ENCODE measurements at regions not wholly inside any gene's neighbourhood (a gene's known extent, or its start where the extent isn't known, plus 50 kb on each side); places are given as distances from the start of the nearest gene placed in this dataset.

DNA sequence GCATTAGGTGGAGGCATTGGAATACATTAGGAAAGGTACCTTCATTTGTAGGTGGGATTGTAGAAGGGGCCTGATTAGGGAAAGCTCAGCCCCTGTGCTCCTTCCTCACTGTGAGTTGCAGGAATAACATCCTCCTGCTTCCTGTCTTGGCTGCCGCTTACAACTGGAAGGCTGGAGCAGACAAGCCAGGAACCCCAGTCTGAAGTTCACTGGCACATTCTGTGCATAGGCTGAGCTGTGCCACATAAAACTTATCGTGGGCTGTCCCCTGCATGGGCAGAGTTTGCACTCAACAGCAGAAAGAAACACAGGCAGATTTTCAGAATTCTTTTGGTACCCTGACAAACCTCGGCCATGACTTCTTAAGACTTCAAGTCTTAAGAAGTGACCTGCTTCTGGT is 200.1 kb downstream of the SALL1 start:
- no peak for DNase-seq

DNA sequence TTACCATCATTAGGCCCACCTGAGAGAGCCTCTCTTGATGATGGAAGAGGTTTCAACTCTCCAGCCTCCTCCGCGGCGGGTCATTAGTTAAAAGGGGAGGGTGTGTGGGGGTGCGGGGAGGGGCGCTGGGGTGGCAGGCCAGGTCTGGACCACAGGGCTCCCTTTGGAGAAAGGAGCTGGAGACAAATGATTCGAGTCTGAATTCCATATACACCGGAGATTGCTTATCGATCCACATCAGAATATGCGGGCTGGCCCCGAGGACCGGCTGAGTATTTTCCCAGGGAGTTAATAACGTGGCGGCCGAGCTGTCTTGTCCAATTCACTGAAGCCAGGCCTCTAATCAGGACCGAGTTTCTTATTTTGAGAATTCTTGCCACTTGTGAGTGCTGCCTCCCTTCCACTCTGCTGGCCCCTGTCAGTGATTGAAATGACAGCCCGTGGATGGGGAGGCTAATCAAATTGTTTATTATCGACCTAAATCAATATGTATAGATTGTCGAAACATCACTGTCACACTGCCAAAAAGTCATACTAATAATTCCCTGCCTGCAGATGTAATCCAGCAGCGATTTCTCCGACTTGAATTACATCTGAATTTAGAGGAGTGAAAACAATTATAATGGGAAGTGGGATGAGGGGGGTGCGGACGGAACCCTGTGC is 202.7 kb downstream of the SALL1 start:
- DNase-seq = no peak

DNA sequence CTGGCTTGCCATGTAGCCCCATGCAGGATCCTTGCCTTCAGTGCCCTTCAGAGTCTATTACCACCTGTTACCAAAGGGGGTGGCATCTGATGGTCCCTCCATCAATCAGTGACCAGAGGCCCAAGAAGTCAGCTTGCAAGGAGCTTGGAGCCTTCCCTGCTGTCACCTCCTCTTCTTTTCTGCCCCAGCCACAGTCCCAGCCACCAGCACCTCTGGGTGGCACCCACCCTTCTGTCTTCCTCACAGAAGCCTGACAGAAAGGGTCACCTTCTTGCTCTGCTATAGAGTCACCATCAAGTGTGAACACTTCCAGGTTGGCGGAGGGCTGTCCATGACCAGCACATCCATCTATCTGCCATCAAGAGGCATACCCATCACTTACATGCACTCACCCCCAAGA is 203.2 kb downstream of the SALL1 start:
- no peak for DNase-seq

DNA sequence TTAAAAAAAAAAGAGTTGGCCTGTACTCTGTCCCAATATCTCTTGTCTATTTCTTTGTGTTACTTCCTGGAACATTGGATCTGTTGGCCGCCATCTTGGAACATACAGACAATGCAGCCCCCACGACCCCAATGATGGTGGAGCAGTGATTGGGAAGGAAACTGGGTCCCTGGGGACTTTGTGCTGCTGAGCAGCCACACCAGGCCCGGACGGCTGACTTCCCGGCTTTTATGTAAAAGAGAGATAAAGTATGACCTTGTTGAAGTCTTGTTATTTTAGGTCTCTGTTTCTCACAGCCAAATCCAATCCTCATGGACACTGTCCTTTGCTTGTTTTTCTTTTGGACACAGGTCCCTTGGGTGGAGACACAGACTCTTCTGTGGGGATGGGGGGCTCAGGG is 204.5 kb downstream of the SALL1 start:
- DNase-seq = no peak

DNA sequence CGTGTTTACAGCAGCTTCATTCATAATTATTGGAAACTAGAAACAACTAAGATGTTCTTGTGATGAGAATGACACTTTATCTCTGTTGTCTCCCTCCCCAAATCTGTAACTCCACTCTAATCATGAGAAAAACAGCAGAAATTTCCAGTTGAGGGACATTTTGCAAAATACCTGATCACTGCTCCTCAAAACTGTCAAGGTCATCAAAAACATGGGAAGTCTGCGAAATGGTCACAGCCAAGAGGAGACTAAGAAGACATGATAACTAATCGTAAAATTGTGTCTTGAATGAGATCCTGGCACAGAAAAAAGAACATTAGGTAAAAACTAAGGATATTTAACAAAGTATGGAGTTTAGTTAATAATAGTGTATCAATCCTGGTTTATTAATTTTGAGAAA is 204.2 kb downstream of the CYLD start:
- DNase-seq = no peak

DNA sequence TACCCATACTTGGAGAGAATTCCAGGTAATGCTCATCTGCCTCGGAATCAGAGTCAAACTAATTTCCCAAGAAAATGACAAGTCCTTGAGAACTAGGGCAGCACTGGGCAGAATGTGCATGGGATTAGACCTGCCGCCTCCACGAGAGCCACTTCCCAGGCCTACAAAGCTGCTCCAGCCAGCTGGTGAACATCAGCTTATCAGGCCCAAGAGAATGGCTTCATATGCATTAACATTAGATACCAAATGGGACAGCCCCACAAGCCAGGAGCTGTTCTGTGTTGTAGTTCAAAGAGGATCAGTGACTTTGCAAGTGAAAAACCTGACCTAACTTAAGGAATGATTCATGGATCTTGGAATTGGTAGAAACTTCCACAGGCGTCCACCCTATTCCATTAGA is 203.3 kb downstream of the CYLD start:
- DNase-seq = no peak

DNA sequence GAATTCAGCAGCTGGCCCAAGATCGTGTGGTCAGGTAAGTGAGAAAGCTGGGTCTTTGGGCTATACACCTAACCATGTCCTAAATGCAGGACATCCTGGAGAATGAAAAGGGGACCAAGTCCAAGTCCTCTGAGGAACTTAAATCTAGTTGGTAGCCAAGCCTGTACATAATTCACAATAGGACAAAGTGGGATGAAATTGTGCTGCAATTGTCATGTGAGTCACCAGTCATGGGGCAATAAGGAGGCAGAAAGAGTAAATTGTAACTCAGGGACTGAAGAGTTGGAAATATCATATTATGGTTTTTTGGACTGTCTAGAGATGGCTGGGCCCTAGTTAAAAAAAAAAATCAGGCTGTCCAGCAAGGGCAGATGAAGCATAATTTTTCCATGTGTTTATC is 202.6 kb downstream of the CYLD start:
- DNase-seq = no peak

DNA sequence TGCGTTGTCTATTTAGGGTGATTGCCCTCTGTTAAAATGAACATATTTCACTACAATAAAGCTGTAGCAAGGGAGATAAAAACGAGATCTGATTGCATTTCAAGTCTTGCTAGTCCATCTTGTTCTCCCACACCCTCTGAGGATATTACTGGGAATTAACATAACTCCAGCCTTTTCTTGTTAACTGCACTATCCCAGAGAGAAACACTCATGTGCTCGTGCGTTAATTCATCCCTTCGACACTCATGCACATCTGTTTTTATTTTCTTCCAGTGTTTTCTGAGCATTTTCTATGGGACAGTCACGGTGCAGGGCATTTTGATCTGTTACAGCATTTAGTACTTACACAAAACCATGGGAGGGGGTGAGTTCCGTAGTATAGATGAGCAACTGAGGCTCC is 202.1 kb downstream of the CYLD start:
- no peak for DNase-seq

DNA sequence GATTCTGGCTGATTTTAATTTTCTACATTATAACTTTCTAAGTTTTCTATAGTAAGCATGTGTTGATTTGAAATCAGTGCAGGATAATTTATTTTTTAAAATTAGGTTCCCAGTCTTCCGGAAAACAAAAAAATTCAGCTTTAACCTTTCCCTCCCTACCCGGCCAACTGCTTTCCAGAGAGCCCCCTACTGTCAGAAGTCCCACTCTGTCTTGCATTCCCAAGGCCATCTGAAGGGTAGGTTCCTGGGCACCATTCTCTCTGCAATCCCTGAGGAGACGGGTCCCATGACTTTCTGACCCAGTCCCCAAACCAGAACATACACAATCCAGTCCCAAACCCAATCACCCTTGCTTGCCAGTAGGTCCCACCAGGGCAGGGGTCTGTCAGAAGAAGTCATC is 200.3 kb downstream of the CYLD start:
- DNase-seq = no peak

DNA sequence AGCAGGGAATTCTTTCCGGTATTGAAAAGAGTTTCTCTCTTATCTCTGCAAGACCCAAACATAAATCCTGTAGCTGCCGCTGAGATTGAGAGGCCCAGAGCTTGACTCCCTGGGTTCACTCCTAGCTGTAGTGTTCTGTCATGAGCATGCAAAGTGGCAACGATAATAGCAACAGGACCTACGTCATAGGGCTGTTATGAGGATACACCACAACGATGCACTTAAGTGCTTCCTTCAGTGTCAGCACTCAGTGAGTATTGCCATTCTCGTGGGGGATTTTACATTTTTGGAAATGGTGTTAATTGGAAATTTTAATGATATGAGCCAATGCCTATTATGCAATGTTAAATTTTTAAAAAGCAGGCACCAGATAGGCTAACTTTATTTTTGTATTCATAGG is 199.8 kb downstream of the CYLD start:
- DNase-seq = no peak

DNA sequence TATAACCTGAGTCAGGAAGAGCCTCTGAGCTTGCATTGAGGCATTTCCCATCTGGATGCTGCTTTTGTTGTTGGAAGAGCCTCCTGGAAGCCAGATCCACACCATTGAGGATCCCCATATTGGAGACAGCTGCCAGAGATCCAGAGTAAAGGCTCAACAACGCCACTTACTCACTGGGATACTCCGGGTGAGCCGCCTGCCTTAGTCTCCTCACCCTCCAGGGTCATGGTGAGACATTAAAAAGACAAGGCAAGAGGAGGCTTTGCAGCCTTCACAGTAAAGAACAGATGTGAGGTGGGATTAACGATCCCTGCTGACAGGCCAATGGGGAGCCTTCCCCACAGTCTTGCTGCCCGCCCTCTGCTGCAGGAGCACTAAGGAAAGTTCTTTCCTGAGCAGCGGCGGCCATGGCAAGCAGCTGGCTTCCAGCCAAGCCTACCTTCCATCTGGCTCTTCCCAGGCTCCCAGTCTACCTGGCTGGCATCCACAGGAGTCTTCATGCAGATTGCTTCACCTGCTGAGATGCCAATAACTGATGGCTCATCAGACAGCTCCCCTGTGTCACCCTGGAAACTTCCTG is 198.5 kb downstream of the CYLD start:
- DNase-seq = no peak

DNA sequence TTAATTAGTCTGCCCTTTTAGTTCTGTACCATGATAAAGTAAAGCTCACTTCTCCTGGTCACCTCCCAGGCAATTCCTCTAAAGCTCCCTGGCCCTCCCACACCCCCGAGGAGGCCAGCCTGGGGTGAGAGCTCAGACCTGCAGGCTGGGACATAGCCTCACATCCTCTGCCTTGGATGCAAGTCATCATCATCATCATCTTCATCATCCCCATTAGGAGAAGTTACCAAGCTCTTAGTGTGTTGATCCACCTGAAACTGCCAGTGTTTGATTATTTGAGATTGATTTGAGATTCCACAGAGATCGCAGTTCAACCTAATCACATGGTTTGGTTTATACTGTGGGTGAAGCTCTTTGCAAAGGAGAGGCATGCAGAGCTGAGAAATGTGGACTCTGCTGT is 197.5 kb downstream of the CYLD start:
- no peak for DNase-seq

DNA sequence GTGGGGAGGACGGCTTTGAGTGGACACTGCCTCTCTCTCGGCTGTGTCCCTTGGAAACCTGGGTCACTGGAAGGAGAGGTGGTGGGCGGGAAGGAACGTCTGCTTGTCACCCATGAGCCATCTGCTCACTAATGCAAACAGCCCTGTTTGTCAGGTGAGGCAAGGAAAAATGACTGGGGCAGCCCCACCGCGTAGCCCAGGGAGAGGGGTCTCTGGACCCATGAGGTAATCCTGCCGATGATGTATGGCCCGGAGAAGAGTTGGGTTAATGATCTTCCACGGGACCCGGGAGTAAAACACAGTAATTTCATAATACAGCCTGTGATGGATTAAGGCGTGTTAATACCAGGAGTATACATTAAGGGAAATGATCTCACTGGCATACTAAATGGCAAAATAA is 197.0 kb downstream of the CYLD start:
- DNase-seq = no peak

DNA sequence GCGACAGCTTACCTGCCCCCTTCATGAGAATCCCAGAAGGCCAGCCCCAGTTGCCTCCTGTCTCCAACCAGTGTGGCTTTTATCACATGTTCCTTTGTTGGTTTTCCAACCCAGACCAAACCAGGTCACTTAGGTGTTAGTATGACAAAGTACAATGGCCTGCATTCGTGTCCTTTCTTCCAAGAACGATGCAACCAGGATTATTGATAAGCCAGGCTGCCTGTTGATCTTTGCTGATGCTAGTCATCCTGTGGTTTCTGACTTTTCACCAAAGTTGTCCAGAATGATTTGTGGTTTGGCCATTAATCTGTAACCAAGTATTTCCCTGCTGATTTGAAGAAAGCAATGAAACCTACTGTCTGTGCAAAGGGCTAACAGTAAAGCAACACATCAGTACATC is 191.4 kb downstream of the CYLD start:
- no peak for DNase-seq

DNA sequence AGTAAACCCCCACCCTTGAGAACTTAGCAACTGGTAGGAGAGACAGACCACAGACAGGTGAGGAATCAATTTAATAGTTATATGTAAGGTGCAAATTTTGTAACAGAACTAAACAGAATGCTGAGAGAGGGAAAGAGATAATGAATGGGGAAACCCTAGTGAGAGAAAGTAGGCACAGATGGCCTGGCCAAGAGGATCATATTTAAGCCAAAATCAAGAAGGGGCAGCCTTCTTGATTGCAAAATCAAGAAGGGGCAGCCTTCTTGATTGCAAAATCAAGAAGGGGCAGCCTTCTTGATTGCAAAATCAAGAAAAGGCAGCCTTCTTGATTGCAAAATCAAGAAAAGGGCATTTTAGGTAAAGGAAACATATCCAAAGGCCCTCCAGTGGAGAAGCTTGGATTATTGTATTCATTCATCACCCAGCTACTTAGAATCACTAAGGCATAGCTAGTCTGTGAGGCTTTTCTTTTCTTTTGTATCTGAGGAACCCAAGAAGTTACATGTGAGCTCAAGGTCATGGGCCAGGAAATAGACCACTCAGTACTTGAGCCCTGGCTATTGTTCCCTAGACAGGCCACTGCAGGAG is 190.6 kb downstream of the CYLD start:
- no peak for DNase-seq

DNA sequence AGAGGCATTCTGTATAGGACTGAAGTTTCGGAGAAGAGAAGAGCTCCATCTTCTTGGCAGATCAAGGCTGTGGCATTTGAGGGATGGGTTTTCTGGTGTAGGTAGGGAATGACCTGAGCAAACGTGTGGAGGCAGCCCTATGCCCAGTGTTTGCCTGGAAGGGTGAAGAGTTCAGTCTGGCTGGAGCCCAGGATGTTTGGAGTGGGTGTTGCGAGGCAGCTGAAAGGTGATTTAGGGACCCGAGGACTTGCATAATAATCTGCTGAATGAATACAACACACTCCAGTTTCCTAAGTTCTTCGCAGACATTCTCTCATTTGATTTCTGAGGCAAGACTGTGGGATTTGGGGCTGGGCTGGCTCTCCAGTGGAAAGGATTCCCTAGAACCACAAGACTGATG is 186.2 kb downstream of the CYLD start:
- no peak for DNase-seq

DNA sequence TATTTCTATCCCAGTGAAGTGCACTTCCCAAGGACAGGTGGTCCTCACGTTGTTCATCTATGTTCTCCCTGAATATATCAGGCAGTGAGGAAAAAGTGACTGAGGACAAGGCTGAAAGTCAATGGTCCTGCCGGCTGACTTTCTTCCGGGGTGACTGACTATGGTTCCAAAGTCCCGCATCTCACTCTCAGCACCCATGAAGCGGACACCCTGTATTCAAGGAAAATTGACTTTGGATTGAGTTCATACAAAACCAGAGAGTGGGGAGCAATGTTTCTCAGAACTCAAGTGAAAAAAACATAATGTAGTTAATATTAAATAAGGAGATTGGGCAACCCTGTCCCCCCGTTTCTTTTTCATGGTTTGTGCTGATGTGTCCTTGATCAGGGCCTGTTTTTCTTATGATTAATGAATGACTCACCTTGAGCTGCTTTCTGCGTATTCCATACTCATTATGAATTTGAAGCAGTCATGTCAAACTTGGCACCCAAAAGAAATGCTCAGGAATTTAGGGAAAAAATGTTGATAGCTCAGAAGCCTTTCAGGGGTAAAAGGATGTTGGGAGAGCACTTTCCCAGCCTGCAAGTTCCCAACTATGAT is 184.0 kb downstream of the CYLD start:
- no peak for DNase-seq

DNA sequence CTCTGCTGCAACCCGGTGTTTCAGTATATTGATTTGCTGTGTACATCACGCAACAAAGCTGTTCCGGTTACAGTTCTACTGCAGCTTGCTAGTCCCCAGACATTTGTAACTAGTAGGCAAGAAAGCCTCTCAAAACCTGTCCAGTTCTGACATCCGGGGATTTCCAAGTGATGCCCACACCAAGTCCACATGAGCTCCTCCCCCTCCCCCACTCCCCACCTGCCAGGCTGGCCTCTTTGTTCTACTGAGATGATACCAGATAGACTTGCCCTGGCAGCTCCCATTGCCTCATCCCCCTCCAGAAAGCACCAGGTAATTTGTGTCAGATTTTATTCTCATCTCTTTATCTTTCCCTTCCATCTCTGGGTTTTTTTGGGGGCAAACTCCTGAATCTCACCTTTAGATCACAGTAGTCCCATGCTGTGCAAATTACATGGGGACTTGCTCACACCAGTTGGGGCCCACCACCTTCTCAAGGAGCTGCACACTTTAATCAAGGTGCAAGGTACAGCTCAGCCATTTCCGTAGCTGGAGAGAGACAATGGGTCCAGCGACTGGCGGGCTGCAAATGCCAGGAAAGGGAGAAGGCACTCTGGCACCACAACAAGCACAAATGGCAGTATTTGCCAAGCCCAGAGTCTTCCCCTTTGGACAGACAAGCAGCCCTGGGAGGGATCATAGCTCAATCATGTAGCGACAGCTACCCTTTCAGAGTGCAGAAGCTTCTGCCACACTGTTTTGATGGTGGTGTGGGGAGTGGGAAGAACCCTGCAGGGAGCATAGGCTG is 183.1 kb downstream of the CYLD start:
- no peak for DNase-seq

DNA sequence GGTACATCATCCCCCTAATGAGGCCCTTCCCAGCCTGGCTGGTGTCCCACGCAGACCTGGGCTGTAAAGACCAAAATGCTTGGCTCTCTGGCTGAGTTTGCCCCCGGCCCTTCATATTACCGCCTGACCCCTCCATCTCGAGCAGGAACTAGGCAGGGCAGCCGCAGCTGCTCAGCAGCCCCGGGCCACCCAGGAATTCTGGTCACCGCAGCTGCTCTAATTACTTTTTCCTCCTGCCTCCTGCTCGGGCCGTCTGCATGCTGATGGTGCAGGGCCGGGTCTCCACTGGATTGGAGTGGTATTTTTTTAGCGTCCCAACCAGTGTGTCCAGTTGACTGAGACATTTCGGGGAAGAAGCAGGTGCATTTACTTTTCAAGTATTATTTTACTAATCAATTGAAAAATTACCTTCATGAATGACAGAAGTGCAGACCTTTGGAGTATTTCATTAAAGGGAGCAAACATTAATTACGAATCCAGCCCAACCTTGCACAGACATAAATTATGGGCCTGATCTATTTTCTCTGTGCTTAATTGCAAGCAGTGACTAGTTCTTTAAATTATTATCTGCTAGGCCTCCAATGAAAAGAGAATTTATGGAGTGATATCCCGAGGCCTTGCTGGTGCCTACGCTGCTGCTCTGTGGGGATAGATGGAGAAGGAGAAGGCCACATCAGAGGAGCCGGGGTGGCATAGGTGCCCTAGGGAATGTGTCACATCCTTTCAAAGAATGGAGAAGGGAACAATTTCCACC is 176.2 kb downstream of the CYLD start:
- no peak for DNase-seq

DNA sequence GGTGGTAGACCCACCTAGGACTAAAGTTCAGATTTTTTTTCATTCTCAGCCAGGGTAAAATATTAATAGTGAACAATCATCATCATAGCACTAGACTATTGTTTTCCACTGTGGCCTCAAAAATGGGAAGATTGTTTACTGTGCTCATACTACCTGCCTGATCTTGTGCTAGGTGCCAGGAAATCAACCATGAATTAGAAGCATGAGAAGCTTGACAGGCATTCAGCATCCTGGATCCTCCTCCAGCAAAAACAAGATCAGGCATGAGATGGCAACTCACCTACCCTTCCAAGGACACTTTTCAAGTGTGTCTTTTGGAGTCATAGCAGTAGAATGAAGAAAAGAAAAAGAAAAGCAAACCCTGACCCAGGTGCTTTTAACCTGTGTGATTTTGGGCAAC is 174.2 kb downstream of the CYLD start:
- no peak for DNase-seq

DNA sequence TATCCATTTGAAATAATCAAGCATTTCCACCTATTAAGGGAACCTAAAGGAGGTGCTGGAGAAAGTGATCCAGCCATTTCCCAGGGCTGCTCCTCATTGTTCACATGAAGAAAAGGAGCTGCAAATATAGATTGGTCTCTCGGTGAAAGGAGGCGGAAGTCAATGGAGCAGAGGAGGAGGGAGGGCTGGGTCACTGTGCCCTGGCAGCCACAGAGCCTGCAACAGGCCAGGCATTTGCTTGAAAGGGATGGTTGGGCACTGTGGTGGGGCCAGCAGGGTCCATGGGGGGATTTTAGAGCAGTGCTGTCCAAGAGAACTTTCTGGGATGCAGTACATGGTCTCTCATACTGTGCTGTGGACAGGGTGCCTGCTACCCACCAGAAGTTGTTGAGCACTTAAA is 173.2 kb downstream of the CYLD start:
- no peak for DNase-seq

DNA sequence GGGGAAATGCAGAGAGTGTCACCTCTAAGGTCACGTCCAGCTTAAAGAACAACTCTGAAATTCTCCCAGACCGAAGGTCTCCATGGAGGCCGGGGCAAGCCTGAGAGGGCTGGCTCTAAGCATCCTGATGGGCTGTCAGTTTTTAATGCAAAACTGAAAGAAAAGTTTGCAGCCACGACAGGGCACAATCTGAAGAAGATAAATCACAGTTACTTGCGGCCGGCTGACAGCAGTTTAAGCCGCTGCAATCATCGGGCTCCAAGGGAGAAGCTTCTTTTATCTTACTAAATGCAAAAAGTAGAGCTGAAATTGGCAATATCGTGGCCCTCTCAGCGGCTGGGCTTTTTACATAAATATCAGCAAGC is 168.8 kb downstream of the CYLD start:
- DNase-seq = no peak

Data from SHP77 treated with DMSO at 0.1 percent for 48 hours (cell line).